HG02870 (cell line): ENCODE measurements at regions not wholly inside any gene's neighbourhood (a gene's known extent, or its start where the extent isn't known, plus 50 kb on each side); places are given as distances from the start of the nearest gene placed in this dataset.
"Not testable (repeated sequence)": the region's sequence is repeated elsewhere in the genome, so short reads cannot be mapped to it uniquely, and the experiment has no call there.

Experiments
- ATAC-seq: cut with Tn5 transposase; IDR thresholded peaks from one replicate; pipeline ENCODE4 v1.9.1; 2021; ENCODE audit warnings: mild to moderate bottlenecking, moderate library complexity; ENCODE audit not compliant: unreplicated experiment

GRCh38 chr2:84373391-84373790 lies 85.7 kb downstream of the SUCLG1 start:
- no peak for ATAC-seq

- ATAC-seq = no peak
These were observed 96.5 kb downstream of the SUCLG1 start for GRCh38 chr2:84362541-84362940.

- no peak for ATAC-seq
These were observed 121.0 kb downstream of the SUCLG1 start for GRCh38 chr2:84338069-84338468.

GRCh38 chr2:84327645-84328249 lies 131.3 kb downstream of the SUCLG1 start:
- no peak for ATAC-seq

- ATAC-seq = no peak
These were observed 132.1 kb downstream of the SUCLG1 start for GRCh38 chr2:84326831-84327432.

GRCh38 chr2:84323890-84324289 lies 135.2 kb downstream of the SUCLG1 start:
- no peak for ATAC-seq

- ATAC-seq = no peak
These were observed 138.1 kb downstream of the SUCLG1 start for GRCh38 chr2:84320940-84321339.

GRCh38 chr2:84319581-84319980 lies 139.5 kb downstream of the SUCLG1 start:
- no peak for ATAC-seq

GRCh38 chr2:84317135-84317534 lies 141.9 kb downstream of the SUCLG1 start:
- ATAC-seq = no peak

GRCh38 chr2:84314901-84315330 lies 144.2 kb downstream of the SUCLG1 start:
- peak; percentile 98 for ATAC-seq

- ATAC-seq = no peak
These were observed 144.8 kb downstream of the SUCLG1 start for GRCh38 chr2:84314250-84314649.

- no peak for ATAC-seq
These were observed 149.8 kb downstream of the SUCLG1 start for GRCh38 chr2:84309281-84309680.

- ATAC-seq = no peak
These were observed 152.7 kb downstream of the SUCLG1 start for GRCh38 chr2:84306361-84306760.

GRCh38 chr2:84302513-84303412 lies 156.3 kb downstream of the SUCLG1 start:
- ATAC-seq = peak; percentile 96

- ATAC-seq = no peak
These were observed 157.4 kb downstream of the SUCLG1 start for GRCh38 chr2:84301717-84302116.

GRCh38 chr2:84300696-84301029 lies 158.4 kb downstream of the SUCLG1 start:
- ATAC-seq = no peak

GRCh38 chr2:84300001-84300695 lies 158.9 kb downstream of the SUCLG1 start:
- not testable (repeated sequence) for ATAC-seq

GRCh38 chr2:84299211-84299775 lies 159.8 kb downstream of the SUCLG1 start:
- ATAC-seq = no peak

GRCh38 chr2:84297155-84297554 lies 161.9 kb downstream of the SUCLG1 start:
- no peak for ATAC-seq

GRCh38 chr2:84293791-84294380 lies 165.2 kb downstream of the SUCLG1 start:
- no peak for ATAC-seq

GRCh38 chr2:84292545-84292944 lies 166.5 kb downstream of the SUCLG1 start:
- ATAC-seq = no peak
